NCI-H187 treated with DMSO at 0.1 percent for 48 hours (cell line): ENCODE measurements at regions not wholly inside any gene's neighbourhood (a gene's known extent, or its start where the extent isn't known, plus 50 kb on each side); places are given as distances from the start of the nearest gene placed in this dataset.
"Not testable (repeated sequence)": the region's sequence is repeated elsewhere in the genome, so short reads cannot be mapped to it uniquely, and the experiment has no call there.

Source experiments
- DNase-seq: peaks from one replicate; lab custom pipeline; 2025; lab: John Stamatoyannopoulos, UW

- no peak for DNase-seq
Observed at GRCh38 chr2:107570876-107571275, 255.8 kb upstream of the RGPD4 start.

DNA sequence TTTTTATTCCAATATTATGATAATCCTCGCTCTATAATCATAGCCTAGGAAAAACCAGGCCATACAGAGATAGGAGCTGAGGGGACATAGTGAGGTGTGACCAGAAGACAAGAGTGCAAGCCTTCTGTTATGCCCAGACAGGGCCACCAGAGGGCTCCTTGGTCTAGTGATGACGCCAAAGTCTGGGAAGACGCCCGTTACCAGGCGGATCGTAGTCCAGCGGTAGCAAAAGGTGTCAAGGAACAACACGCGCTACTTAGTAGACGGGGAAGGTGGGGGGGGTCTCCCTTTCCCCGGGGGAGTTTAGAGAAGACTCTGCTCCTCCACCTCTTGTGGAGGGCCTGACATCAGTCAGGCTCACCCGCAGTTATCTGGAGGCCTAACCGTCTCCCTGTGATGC lies 253.8 kb upstream of the RGPD4 start:
- not testable (repeated sequence) for DNase-seq

- DNase-seq = no peak
Observed at GRCh38 chr2:107576991-107577390, 249.7 kb upstream of the RGPD4 start.

- no peak for DNase-seq
Observed at GRCh38 chr2:107582487-107582886, 244.2 kb upstream of the RGPD4 start.

GRCh38 chr2:107584577-107584976 lies 242.1 kb upstream of the RGPD4 start:
- DNase-seq = no peak

GRCh38 chr2:107585851-107586250 lies 240.8 kb upstream of the RGPD4 start:
- DNase-seq = no peak

GRCh38 chr2:107588181-107588580 lies 238.5 kb upstream of the RGPD4 start:
- DNase-seq = no peak

GRCh38 chr2:107589079-107589491 lies 237.6 kb upstream of the RGPD4 start:
- no peak for DNase-seq

- no peak for DNase-seq
Observed at GRCh38 chr2:107591561-107592279, 235.0 kb upstream of the RGPD4 start.

DNA sequence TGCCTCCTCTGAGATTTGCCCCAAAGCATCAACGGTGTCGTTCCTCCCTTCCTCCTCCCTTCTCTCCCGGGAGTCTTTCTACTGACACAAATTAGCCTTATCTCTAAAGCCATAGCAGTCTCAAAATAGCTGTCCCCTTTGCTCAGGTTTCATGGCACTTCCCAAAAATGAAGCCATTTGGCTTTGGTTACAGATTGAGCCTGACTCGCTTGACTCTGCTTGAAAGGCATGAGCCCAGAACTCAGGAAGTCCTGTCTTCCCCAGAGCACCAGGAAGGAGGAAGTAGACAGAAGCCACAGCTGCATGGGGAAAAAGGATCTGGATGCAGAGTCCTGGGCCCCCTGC lies 234.4 kb upstream of the RGPD4 start:
- DNase-seq = no peak

- DNase-seq = no peak
Observed at GRCh38 chr2:107595285-107595684, 231.4 kb upstream of the RGPD4 start.

GRCh38 chr2:107595749-107596148 lies 230.9 kb upstream of the RGPD4 start:
- no peak for DNase-seq

DNA sequence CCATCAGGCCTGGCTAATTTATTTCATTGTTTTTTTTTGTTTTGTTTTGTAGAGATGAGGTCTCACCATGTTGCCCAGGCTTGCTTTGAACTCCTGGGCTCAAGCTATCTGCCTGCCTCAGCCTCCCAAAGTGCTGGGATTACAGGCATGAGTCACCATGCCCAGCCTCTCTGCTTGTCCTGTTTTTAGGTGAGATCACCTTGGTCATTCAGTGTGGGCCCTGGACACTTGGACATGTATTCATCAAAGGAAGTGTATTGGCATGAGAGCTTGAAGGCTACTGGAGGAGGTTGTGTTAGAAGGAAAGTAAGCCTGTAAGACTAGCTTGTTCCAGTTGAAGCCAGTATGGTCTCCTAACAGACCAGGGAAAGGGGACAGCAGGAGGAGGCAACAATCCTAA lies 229.2 kb upstream of the RGPD4 start:
- no peak for DNase-seq

GRCh38 chr2:107602801-107603200 lies 223.9 kb upstream of the RGPD4 start:
- no peak for DNase-seq

GRCh38 chr2:107607054-107607453 lies 219.6 kb upstream of the RGPD4 start:
- no peak for DNase-seq

DNA sequence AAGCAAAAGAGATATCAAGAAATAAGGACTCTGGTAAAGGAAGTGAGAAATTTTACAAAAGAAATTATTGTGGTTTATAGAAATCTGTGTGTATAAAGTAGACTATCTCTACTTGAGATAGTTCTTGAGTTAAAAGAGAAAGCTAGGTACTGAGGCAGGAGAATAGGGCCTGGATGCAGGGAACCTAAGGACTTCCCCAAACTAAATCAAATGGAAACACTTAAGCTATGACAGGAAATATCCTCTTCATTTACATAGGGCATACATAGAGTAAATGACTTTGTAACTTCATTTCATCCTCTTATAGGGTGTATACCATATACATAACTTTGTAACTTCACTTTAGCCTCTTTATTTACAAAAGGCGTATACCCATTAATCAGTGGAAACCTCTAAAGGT lies 219.2 kb upstream of the RGPD4 start:
- DNase-seq = no peak

DNA sequence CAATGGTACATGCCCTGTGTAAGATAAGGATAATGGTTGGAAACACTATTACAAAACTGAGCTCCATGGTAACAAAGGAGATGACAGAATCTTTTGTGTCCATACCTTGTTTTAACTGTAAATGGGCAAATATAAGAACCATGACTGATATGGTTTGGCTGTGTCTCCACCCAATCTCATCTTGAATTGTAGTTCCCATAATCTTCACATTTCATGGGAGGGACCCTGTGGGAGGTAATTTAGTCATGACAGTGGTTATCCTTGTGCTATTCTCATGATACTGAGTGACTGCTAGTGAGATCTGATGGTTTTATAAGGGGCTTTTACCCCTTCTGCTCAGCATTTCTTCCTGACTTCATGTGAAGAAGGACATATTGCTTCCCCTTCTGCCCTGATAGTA lies 211.7 kb upstream of the RGPD4 start:
- DNase-seq = no peak

GRCh38 chr2:107618769-107619168 lies 207.9 kb upstream of the RGPD4 start:
- no peak for DNase-seq

- no peak for DNase-seq
Observed at GRCh38 chr2:107621186-107622165, 205.2 kb upstream of the RGPD4 start.

DNA sequence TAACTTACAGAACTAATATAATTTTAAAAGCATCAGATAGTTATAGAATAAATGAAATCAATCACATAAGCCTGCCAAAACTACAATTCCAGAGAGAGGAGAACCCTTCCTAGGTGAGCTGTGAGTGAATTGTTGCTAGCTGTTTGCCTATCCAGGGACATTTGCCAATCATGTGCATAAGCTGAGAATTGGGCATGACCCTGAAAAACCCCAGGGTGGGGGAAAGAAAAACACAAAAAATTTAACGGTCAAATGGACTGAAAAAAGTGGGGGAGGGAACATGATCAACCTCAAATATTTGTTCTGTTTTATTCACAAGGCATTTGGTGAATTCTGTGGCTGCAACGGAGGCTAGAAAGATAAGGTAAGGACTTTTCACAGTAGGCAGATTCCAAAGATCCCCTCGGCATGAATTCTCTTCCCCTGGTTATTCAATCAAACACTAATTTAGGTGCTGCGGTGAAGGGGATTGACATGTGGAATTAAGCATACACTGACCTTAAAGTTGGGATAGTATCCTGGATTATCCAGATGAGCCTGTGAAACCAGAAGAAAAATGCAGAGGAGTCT lies 203.9 kb upstream of the RGPD4 start:
- no peak for DNase-seq

- no peak for DNase-seq
Observed at GRCh38 chr2:107625982-107626381, 200.7 kb upstream of the RGPD4 start.

GRCh38 chr2:107627164-107627563 lies 199.5 kb upstream of the RGPD4 start:
- DNase-seq = no peak

DNA sequence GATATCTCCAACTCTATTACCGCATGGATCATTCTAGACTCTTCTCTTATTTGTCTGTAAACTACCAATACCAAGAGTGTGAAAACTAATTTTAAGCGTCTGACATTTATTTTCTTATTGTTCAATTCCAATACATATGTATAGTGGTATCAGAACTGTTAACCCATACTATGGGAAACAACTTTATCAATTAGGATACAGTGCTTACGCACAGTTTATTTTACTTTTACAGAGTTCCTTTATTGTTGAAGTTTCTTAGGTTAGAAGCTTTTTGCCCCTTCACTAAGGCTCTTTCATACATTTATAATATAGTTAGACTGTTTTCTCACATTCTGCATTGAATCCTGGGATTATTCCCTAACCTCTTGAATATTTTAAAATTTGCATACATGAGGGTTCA lies 198.8 kb upstream of the RGPD4 start:
- DNase-seq = no peak
